ENCODE measurements at regions not wholly inside any gene's neighbourhood (a gene's known extent, or its start where the extent isn't known, plus 50 kb on each side); places are given as distances from the start of the nearest gene placed in this dataset.

DNA sequence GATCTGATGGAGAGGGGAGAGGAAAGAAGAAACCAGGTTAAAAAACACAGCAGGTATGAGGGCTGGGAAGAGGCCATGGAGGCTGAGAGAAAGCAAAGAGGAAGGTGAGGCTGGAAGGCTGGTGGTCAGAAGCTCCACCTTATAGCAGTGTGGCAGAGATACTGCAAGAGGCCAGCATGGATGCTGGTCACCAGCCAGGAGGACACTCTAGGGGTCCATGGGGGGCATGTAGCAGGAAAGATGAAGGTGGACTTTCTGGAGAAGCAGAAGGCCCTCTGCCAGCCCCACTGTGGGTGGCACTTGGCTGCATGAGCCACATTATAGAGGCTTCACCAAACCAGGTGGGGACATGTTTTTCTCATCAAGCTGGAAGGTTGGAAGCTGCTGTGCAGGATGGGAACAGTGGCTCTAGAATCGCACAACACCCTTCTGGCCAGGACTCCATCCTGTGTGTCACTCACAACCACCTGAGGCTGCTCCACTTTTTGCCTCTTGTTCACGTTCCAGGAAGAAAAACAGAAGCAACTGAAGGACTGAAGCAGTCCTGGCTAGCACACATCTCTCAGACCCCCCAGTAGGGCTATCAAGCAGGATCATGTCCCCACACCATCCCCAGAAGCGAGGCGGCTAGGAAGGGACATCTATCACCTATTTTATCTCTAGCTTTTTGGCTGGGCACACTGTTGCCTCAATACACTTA lies 587.5 kb upstream of the MGMT start:
- TF ChIP-seq CTCF (IDR thresholded peaks at IDR 0.05; ENCODE audit: low read length) (no peak), EZH2 (IDR thresholded peaks at IDR 0.05; ENCODE audit: borderline replicate concordance, low read length) (no peak)
- Histone ChIP-seq H3K9ac (ENCODE audit: low read length) (no peak overlapping the region), H3K4me2 (ENCODE audit: low read length) (no peak overlapping the region), H3K27me3 (ENCODE audit: insufficient read depth, low read length) (no peaks in the 10 kb centered on the region), H3K36me3 (ENCODE audit: insufficient read depth, low read length) (no peaks in the 10 kb centered on the region), H3K27ac (ENCODE audit: low read depth, low read length, poor library complexity, severe bottlenecking) (no peak overlapping the region), H3F3A (ENCODE audit: insufficient read depth, low read length) (no peaks in the 10 kb centered on the region), H3K9me2 (ENCODE audit: low read depth, low read length) (no peaks in the 10 kb centered on the region), H2AFZ (ENCODE audit: low read length) (no peak overlapping the region), H3K9me3 (ENCODE audit: low read length) (no peaks in the 10 kb centered on the region), H3K4me1 (ENCODE audit: insufficient read depth, low read length, severe bottlenecking) (no peaks in the 10 kb centered on the region), H3K79me2 (ENCODE audit: insufficient read depth, low read length) (no peaks in the 10 kb centered on the region), H3K4me3 (ENCODE audit: low read depth, low read length, poor library complexity, severe bottlenecking) (no peak overlapping the region), H4K20me1 (ENCODE audit: insufficient read depth, low read length) (no peaks in the 10 kb centered on the region)

GRCh38 chr10:128880159-128880725 lies 586.8 kb upstream of the MGMT start:
- Histone ChIP-seq H3K4me1 (ENCODE audit: insufficient read depth, low read length, severe bottlenecking) (no peaks in the 10 kb centered on the region), H3K4me2 (ENCODE audit: low read length) (no peak overlapping the region), H3F3A (ENCODE audit: insufficient read depth, low read length) (no peaks in the 10 kb centered on the region), H3K9me3 (ENCODE audit: low read length) (no peaks in the 10 kb centered on the region), H2AFZ (ENCODE audit: low read length) (no peak overlapping the region), H3K36me3 (ENCODE audit: insufficient read depth, low read length) (no peaks in the 10 kb centered on the region), H3K27ac (ENCODE audit: low read depth, low read length, poor library complexity, severe bottlenecking) (no peak overlapping the region), H3K9ac (ENCODE audit: low read length) (no peak overlapping the region), H4K20me1 (ENCODE audit: insufficient read depth, low read length) (no peaks in the 10 kb centered on the region), H3K79me2 (ENCODE audit: insufficient read depth, low read length) (no peaks in the 10 kb centered on the region), H3K9me2 (ENCODE audit: low read depth, low read length) (no peaks in the 10 kb centered on the region), H3K27me3 (ENCODE audit: insufficient read depth, low read length) (no peaks in the 10 kb centered on the region), H3K4me3 (ENCODE audit: low read depth, low read length, poor library complexity, severe bottlenecking) (no peak overlapping the region)
- TF ChIP-seq EZH2 (IDR thresholded peaks at IDR 0.05; ENCODE audit: borderline replicate concordance, low read length) (no peak), CTCF (IDR thresholded peaks at IDR 0.05; ENCODE audit: low read length) (no peak)

DNA sequence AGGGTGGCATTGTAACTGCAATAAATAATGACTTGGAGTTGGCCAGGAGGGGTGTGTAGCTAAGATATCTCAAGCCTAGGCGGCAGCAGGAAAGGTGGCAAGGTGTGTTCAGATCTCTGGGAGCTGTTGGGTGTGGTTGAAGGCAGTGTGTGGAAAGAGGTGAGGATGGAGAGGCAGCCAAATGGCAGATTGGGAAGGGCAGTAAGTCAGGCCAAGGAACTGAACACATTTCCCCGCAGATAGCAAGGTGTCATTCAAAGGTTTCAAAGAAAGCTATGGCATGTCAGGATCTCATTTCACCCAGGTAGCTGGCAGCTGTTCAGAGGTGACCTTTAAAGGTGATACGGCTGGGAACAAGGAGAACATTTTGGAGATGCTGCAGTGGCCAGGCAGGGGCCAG lies 586.0 kb upstream of the MGMT start:
- Histone ChIP-seq H3K9me2 (ENCODE audit: low read depth, low read length) (no peaks in the 10 kb centered on the region), H4K20me1 (ENCODE audit: insufficient read depth, low read length) (no peaks in the 10 kb centered on the region), H3K27ac (ENCODE audit: low read depth, low read length, poor library complexity, severe bottlenecking) (no peak overlapping the region), H3K4me1 (ENCODE audit: insufficient read depth, low read length, severe bottlenecking) (no peaks in the 10 kb centered on the region), H3K9me3 (ENCODE audit: low read length) (no peaks in the 10 kb centered on the region), H2AFZ (ENCODE audit: low read length) (no peak overlapping the region), H3K27me3 (ENCODE audit: insufficient read depth, low read length) (no peaks in the 10 kb centered on the region), H3K79me2 (ENCODE audit: insufficient read depth, low read length) (no peaks in the 10 kb centered on the region), H3K4me3 (ENCODE audit: low read depth, low read length, poor library complexity, severe bottlenecking) (no peak overlapping the region), H3K9ac (ENCODE audit: low read length) (no peak overlapping the region), H3F3A (ENCODE audit: insufficient read depth, low read length) (no peaks in the 10 kb centered on the region), H3K36me3 (ENCODE audit: insufficient read depth, low read length) (no peaks in the 10 kb centered on the region), H3K4me2 (ENCODE audit: low read length) (no peak overlapping the region)
- TF ChIP-seq CTCF (IDR thresholded peaks at IDR 0.05; ENCODE audit: low read length) (no peak), EZH2 (IDR thresholded peaks at IDR 0.05; ENCODE audit: borderline replicate concordance, low read length) (no peak)
